HG03520 (cell line): ENCODE measurements at regions not wholly inside any gene's neighbourhood (a gene's known extent, or its start where the extent isn't known, plus 50 kb on each side); places are given as distances from the start of the nearest gene placed in this dataset.
"Not testable (repeated sequence)": the region's sequence is repeated elsewhere in the genome, so short reads cannot be mapped to it uniquely, and the experiment has no call there.

ENCODE experiments used
- ATAC-seq: cut with Tn5 transposase; IDR thresholded peaks from one replicate; pipeline ENCODE4 v1.9.1; 2021; ENCODE audit warnings: mild to moderate bottlenecking, moderate library complexity; ENCODE audit not compliant: unreplicated experiment

DNA sequence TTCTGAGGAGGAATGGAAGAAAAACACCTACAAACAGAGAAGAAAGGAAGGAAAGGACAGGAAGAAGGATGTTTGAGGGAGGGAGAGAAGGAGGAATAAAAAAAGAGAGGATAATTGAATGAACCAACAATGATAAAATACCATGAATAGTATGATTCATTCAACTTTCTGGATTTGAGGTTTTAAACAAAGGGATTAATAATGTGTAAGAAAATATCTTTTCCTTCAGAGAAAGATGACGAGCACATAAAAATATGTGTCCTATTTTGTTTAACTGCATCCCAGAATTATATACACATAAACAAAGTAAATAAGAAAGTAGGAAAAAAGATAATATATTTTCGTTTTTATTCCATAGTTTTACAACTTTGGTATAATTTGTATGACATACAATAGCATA, 1380.4 kb downstream of the STIM2 start:
- no peak for ATAC-seq

- no peak for ATAC-seq
These were observed 1387.2 kb downstream of the STIM2 start for GRCh38 chr4:28247805-28248204.

DNA sequence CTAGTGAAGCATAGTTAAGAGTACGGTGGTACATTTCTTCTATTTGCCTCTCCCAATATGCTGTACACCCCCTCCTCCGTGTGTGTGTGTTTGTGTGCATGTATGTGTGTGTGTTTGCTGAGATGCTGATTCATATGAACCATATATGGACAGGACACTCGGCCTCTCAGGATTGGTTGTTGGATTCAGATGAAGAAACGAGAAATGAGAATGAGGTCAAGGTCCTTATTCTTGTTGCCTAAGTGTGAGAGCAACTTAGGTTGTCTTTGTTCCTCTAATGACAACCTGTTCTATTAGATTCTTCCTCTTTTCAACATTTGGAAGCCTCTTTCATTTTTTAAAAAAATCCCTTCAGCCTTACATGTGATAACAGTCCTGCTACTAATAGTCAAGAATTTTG, 1387.6 kb downstream of the STIM2 start:
- ATAC-seq, result no peak

- no peak for ATAC-seq
These were observed 1390.0 kb downstream of the STIM2 start for GRCh38 chr4:28250646-28251045.

- ATAC-seq, result no peak
These were observed 1391.2 kb downstream of the STIM2 start for GRCh38 chr4:28251831-28252230.

- ATAC-seq, result no peak
These were observed 1393.4 kb downstream of the STIM2 start for GRCh38 chr4:28254003-28254402.

- ATAC-seq, result no peak
These were observed 1395.7 kb downstream of the STIM2 start for GRCh38 chr4:28256295-28256694.

DNA sequence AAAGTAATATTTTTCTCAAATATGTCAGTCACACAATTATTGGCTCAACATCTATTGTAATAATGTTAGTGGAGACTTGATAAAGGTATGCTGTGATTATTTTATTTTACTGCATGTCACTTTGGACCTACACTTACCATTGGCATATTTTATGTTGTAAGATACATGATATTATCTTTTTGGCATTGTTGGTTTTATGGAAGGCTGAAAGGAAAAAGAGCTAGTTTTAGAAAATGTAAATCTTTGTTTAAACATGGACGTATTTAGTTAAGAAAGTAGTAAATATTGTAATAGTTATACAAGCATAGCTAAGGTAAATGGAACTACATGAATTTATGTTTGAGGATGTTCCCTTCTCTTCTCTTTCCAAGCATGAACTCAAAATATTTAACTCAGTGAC, 1399.3 kb downstream of the STIM2 start:
- ATAC-seq, result no peak

GRCh38 chr4:28267166-28267565, 1406.5 kb downstream of the STIM2 start:
- no peak for ATAC-seq

DNA sequence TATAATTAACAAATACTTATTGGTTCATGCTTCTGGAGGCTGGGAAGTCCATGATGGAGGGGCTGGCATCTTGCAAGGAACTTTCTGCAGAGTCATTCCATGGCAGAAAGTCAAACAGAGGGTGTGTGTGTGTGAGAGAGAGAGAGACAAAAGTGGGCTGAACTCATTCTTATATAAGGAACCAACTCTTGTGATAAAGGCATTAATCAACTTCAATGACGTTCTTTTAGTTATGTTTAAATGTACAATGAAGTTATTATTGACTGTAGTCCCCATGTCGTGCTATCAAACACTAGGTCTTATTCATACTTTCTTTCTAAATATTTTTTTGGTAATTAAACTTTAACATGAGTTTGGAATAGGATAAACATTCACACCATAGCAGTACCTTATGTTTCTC, 1408.8 kb downstream of the STIM2 start:
- no peak for ATAC-seq

DNA sequence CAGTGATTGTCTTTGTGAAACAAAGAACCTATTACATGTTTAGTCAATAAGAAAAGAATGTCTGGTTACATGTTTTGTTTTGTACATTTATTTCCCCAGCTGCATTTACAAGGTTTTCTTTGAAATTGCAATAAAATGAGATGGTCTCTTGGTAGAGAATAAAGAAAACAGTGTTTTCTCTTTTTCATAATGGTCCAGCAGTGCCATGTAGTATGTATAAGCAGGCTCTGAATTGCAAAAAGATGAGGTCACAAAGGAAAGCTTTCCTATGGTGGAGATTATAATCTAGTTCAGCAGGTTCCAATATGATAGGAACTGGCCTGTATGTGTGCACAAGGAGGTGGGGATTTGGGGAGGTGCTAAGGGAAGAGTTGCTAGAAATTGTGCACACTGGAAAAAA, 1417.3 kb downstream of the STIM2 start:
- no peak for ATAC-seq

- no peak for ATAC-seq
These were observed 1418.0 kb downstream of the STIM2 start for GRCh38 chr4:28278676-28279075.

DNA sequence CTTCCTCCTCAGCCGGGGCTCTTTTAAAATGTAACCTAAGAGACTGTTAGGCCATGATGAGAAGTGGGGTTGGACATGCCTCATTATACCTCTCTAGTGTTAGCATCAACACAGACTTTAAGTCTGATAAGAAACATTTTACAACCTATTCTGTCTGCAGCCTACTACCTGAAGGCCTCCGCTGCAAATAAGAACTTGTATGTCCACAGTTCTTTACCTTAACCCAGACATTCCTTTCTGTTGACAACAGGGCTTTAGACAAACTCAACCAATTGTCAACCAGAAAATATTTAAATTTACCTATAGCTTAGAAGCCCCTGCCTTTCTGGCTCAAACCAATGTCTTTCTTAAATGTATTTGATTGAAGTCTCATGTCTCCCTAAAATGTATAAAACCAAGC, 1418.6 kb downstream of the STIM2 start:
- no peak for ATAC-seq

GRCh38 chr4:28286266-28286665, 1425.6 kb downstream of the STIM2 start:
- not testable (repeated sequence) for ATAC-seq

DNA sequence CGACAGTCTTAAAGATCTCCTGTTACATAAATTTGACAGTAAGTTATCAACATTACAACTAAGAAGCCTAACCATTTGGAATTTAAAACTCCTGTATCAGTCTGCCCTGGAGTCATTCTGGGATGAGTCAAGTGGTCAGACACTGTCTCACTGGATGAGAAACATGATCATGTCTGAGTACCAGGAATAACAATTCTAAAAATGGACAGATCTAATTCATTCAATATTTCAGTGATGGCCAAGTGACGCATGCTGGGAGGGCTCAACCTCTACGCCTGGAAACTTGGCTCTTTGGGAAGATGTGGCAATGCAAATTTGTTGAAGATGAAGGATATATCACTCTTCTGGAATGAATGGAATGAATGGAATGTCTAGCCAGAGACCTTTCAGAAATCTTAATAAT, 1427.2 kb downstream of the STIM2 start:
- no peak for ATAC-seq

DNA sequence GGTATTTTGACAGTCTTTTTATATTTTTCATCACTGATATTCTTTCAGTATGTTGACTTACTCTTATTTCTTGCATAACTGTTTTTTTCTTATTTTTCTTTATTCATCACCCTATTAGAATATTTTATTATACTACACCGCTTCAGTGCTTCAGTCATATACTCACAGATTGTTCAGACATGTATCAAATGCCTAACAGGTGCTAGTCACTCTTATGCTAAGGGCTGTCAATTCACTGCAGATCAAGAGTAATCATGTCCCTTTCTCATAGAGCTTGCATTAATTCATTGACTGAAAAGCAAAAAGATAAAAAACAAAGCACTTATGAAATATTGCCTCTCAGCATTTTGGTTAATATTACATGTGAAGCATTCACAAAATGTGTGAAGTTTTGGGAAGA, 1435.6 kb downstream of the STIM2 start:
- ATAC-seq, result no peak

- ATAC-seq, result no peak
These were observed 1450.3 kb downstream of the STIM2 start for GRCh38 chr4:28310926-28311325.

GRCh38 chr4:28312497-28312896, 1451.9 kb downstream of the STIM2 start:
- not testable (repeated sequence) for ATAC-seq

DNA sequence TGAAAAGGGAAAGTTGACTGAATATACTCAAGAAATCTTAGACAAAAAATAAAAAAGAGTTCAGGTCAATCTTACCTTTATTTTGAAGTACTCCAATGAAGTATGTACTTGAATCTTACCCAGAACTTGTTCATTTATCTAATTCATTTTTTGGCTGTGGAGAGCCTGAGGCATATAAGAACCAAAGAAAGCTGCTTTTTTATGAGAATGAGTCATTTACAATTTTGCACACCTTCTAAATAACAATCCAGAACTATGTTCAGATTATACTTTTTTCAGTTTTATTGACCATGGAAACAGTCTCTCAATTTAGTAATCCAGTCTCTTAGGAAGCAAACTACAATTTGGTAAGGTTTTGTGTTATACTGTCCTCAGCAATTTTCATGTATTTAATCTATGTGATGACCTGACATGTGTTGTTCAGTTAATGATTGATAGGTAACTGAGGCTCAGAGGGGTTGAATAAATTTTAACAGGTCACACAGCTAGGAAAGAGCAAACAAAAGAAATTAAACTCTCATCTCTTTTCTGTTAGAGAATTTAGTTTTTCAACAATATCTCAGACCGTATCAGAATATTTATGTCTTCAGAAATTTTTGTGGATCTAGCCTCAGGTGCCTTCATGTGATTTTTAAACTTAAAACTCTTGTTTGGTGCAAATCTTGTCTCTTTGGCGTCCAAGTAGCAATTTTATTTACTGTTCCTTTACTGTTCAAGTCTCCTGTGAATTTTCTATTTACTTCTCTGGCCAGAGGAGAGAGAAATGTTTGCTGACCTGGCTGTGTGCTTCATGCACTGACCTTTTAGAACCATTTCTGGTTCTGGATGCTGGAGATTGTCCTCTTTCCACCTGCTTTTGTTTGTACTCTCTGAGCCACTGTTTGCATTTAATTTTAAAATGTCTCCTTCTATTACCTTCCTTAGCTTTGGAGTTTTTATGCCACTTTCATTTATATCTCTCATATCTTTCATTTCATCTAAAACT, 1453.4 kb downstream of the STIM2 start:
- ATAC-seq, result no peak

- ATAC-seq, result no peak
These were observed 1456.6 kb downstream of the STIM2 start for GRCh38 chr4:28317221-28317620.

- no peak for ATAC-seq
These were observed 1473.6 kb downstream of the STIM2 start for GRCh38 chr4:28334249-28334648.

- no peak for ATAC-seq
These were observed 1481.1 kb downstream of the STIM2 start for GRCh38 chr4:28341784-28342183.

DNA sequence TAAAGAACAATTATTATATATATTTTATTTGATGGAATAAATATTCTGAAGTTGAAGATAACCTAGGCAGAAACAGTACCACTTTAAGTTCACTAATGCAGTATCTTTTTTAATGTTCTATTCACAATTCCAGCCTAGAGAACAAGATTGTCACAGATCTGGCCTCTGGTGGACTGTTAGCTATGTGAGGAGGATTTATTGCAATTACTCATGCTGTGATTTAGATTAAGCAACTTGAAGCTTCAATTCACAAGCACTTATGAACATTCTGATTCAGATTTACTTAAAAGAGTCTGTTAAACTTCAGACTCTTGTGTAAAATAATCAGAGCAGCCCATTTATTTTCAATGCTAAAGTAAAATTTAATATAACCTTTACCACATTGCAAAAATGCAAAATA, 1489.8 kb downstream of the STIM2 start:
- ATAC-seq, result no peak
